ENCODE measurements at regions not wholly inside any gene's neighbourhood (a gene's known extent, or its start where the extent isn't known, plus 50 kb on each side); places are given as distances from the start of the nearest gene placed in this dataset.
A peak's percentile ranks its signal among the peaks of the same experiment; 100 is the strongest.

DNA sequence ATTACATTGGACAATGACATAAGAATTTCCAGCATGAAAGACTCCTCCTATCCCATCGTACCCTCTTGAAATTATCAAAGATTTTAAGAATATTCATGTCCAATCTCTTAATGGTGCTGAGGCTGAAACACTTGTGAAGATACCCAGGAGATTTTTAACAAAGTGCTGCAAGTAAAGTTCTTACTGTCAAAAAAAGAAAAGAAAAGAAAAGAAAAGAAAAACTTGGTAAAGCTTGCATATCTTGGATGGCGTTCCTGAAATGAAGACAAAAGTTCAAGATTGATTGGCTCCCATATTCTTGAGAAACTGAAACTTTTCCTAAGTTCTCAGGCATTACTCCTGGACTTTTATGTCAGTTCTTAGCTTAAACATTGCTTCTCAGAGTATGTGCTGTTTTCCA, 1010.5 kb upstream of the PIK3C3 start:
- Histone ChIP-seq H3K27ac (no peak overlapping the region), H3K27me3 (replicated peaks in 1 of 7) (no peaks in the 10 kb centered on the region), H3K9me3 (no peaks in the 10 kb centered on the region), H3K4me3 (no peak overlapping the region), H3K4me1 (no peaks in the 10 kb centered on the region), H3K36me3 (no peaks in the 10 kb centered on the region)
- WGBS, 5 donors = 65 to 78% (median 74%) methylated on average over 2 of the region's 2 CpGs
- no peak for TF ChIP-seq POLR2A (IDR thresholded peaks at IDR 0.05)
- TF ChIP-seq, protein P1, sequence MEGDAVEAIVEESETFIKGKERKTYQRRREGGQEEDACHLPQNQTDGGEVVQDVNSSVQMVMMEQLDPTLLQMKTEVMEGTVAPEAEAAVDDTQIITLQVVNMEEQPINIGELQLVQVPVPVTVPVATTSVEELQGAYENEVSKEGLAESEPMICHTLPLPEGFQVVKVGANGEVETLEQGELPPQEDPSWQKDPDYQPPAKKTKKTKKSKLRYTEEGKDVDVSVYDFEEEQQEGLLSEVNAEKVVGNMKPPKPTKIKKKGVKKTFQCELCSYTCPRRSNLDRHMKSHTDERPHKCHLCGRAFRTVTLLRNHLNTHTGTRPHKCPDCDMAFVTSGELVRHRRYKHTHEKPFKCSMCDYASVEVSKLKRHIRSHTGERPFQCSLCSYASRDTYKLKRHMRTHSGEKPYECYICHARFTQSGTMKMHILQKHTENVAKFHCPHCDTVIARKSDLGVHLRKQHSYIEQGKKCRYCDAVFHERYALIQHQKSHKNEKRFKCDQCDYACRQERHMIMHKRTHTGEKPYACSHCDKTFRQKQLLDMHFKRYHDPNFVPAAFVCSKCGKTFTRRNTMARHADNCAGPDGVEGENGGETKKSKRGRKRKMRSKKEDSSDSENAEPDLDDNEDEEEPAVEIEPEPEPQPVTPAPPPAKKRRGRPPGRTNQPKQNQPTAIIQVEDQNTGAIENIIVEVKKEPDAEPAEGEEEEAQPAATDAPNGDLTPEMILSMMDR (IDR thresholded peaks at IDR 0.05 in 8 of 11, conservative IDR thresholded peaks at IDR 0.05 in 3 of 11) = no peak
- TF ChIP-seq POLR2AphosphoS5 (IDR thresholded peaks at IDR 0.05) = no peak
- intact Hi-C loops (cut with DNase I; ENCODE audit: low total_unique reads) = no loop called here
- DNase-seq = no peak

DNA sequence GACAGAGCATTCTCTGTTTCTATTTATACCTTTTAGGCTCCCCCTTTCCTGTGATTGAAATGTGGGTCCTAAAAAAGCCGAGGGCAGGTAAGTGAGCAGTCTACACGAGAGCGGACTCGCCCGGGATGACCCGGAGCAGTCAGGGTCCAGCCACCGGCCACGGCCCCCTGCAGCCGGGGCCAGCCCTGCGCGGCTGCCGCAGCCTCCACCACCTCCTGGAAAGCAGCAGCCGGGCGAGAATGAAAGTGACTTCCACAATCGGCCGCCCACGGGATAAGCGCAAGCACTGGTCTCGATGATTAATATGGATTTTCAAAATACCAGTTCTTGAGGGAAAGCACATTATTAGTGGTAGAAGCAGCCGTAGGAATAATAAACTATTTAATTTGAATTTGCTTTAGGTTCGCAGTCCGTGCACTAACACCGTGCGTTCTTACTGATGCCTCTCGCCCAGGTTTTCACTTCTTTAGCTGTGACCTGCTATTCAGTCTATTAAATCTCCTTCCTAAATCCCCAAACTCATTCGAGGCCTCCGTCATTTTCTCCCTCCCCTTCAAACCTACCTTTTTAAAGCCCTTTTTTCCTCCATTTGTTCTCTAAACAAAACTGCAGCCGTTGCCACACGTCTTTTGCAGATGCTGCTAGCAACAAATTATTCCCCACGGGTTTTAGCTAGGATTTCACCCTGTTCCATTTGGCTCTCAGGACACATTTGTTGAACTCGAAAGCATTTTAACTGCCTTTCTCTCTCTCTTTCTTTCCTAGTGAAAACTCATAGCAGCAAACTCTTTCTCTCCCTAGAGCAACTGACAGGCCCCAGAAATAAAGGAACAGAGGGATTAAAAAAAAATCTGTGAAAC, 1015.1 kb upstream of the PIK3C3 start:
- TF ChIP-seq POLR2A (IDR thresholded peaks at IDR 0.05) (no peak), POLR2AphosphoS5 (IDR thresholded peaks at IDR 0.05) (no peak)
- TF ChIP-seq, protein P1 (IDR thresholded peaks at IDR 0.05 in 8 of 11, conservative IDR thresholded peaks at IDR 0.05 in 3 of 11) = no peak
- intact Hi-C loops (cut with DNase I; ENCODE audit: low total_unique reads) = no loop called here
- Histone ChIP-seq H3K9me3 (no peaks in the 10 kb centered on the region), H3K4me3 (no peak overlapping the region), H3K36me3 (no peaks in the 10 kb centered on the region), H3K27me3 (replicated peaks in 1 of 7) (no peaks in the 10 kb centered on the region), H3K27ac (no peak overlapping the region), H3K4me1 (no peaks in the 10 kb centered on the region)
- peak; percentile 62 for DNase-seq
- WGBS, 5 donors = 79 to 89% (median 86%) methylated on average over 31 of the region's 31 CpGs

DNA sequence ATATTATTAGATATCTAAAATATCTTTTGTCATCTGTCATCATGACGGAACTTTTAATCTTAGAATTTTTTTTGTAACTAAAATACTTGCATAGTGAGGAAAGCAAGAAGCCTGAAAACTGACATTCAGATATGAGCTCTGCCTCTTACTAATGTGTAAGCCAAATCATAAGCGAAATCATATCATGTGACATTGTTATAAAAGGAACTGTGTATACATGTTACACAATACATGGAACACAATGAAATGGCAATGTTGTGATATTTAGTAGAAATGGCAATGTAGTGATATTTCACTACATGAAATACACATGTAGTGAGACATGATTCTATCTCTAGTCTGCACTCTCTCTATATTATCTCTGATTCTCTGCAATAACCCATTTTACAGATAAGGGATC, 1016.4 kb upstream of the PIK3C3 start:
- TF ChIP-seq POLR2A (IDR thresholded peaks at IDR 0.05) = no peak
- TF ChIP-seq POLR2AphosphoS5 (IDR thresholded peaks at IDR 0.05) = no peak
- Histone ChIP-seq H3K9me3 (no peaks in the 10 kb centered on the region), H3K27ac (no peak overlapping the region), H3K4me1 (no peaks in the 10 kb centered on the region), H3K27me3 (replicated peaks in 1 of 7) (no peaks in the 10 kb centered on the region), H3K36me3 (no peaks in the 10 kb centered on the region), H3K4me3 (no peak overlapping the region)
- intact Hi-C loops (cut with DNase I; ENCODE audit: low total_unique reads) = no loop called here
- 84 to 90% (median 86%) methylated on average over 2 of the region's 2 CpGs for WGBS, 5 donors
- DNase-seq = no peak

DNA sequence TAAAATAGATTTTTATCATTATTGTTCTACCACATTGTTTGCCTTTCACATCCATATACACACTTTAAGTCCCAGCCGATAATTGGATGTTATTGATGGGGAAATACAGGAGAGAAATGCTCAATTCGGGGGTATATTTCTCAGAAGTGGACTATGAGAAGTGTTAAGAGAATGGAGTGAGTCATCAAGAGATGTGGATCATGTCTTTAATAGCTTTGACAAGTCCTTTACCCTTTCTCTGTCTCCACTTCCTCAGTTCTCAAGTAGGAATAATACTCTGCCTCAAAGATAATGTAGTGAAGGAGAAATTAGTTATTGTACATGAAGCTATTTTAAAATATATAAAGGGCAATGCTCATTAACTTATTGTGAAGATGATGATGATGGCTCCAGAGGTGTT, 1017.6 kb upstream of the PIK3C3 start:
- no peaks in the 10 kb centered on the region for H3K36me3 ChIP-seq
- H3K9me3 ChIP-seq = no peaks in the 10 kb centered on the region
- intact Hi-C loops (cut with DNase I; ENCODE audit: low total_unique reads) = no loop called here
- WGBS, 5 donors = 70 to 87% (median 78%) methylated on average over 2 of the region's 2 CpGs
- no peak overlapping the region for H3K27ac ChIP-seq
- no peaks in the 10 kb centered on the region for H3K4me1 ChIP-seq
- DNase-seq = no peak
- TF ChIP-seq, protein P1 (IDR thresholded peaks at IDR 0.05 in 8 of 11, conservative IDR thresholded peaks at IDR 0.05 in 3 of 11) = no peak
- TF ChIP-seq POLR2A (IDR thresholded peaks at IDR 0.05) = no peak
- no peak for TF ChIP-seq POLR2AphosphoS5 (IDR thresholded peaks at IDR 0.05)
- H3K4me3 ChIP-seq = no peak overlapping the region
- no peaks in the 10 kb centered on the region for H3K27me3 ChIP-seq (replicated peaks in 1 of 7)
